HCT116 (cell line): ENCODE measurements at regions not wholly inside any gene's neighbourhood (a gene's known extent, or its start where the extent isn't known, plus 50 kb on each side); places are given as distances from the start of the nearest gene placed in this dataset.

Source experiments
- ATAC-seq: fragments of 200-7000 bp; cut with Tn5 transposase; 2 replicates; pipeline ENCODE4 v1.9.1; 2020; ENCODE audit warnings: mild to moderate bottlenecking, moderate library complexity
- BruUV-seq: library from RNA; stranded (reverse); fragments of 400-500 nt; replicated peaks from 2 replicates; lab custom pipeline; 2021; lab: Mats Ljungman, UMichigan
- CTCF ChIA-PET: fragments of 300-600 bp; sonication (Branson Sonifier 250); formaldehyde crosslinking; loops from one replicate; lab custom pipeline; 2021; ENCODE audit warnings: antibody characterized with exemption; lab: Charles Lee
- POLR2A ChIA-PET: fragments of 300-600, 350-600 bp; sonication (Branson Sonifier 250); formaldehyde crosslinking; loops from one replicate; lab custom pipeline; 2021; ENCODE audit warnings: antibody characterized with exemption; lab: Charles Lee
- RAD21 ChIA-PET, 2 experiments: fragments of 300-600 bp; sonication (Branson Sonifier 250); formaldehyde crosslinking; loops; one replicate each; lab custom pipeline; 2023; ENCODE audit warnings: low total read pairs in 2 of 2; ENCODE audit not compliant: uncharacterized antibody in 2 of 2, unreplicated experiment in 2 of 2, low non-redundant PET in 1 of 2; lab: Charles Lee
- DNase-seq: peaks from one replicate; pipeline ENCODE4 v3.0.0-alpha.2; 2010; ENCODE audit warnings: low read depth, low spot score
- H2AFZ ChIP-seq: fragments of 200-600 bp; shearing (Covaris generic), sonication (generic); 2 replicates; pipeline ENCODE4 v1.6.1; 2017; ENCODE audit warnings: low read depth, mixed run types, mixed read lengths, antibody characterized with exemption, low read length; ENCODE audit not compliant: poor library complexity, severe bottlenecking
- H3K27ac ChIP-seq: 2 replicates; pipeline ENCODE4 v1.5.1; 2012; ENCODE audit warnings: low read depth, low read length
- H3K27me3 ChIP-seq: fragments of 200-600 bp; sonication (generic); 2 replicates; pipeline ENCODE4 v1.6.1; 2016; ENCODE audit warnings: mixed run types, low read length, mixed read lengths; ENCODE audit not compliant: insufficient read depth
- H3K36me3 ChIP-seq, 2 experiments: fragments of 200-500 bp in 1 of 2; fragments of 200-600 bp in 1 of 2; sonication (Bioruptor generic) in 1 of 2; sonication (generic) in 1 of 2; 2 replicates each; pipeline versions ENCODE4 v1.5.1 to v1.6.1; 2014 to 2016; ENCODE audit warnings: low read length in 2 of 2, inconsistent platforms in 1 of 2, mixed read lengths in 1 of 2, mixed run types in 1 of 2; ENCODE audit not compliant: insufficient read depth in 2 of 2, control insufficient read depth in 1 of 2
- H3K4me1 ChIP-seq, 2 experiments: fragments of 200-600 bp in 1 of 2; sonication (generic) in 1 of 2; 2 replicates each; pipeline versions ENCODE4 v1.5.1 to v1.6.1; 2012 to 2017; ENCODE audit warnings: low read length in 2 of 2, inconsistent platforms in 1 of 2, mild to moderate bottlenecking in 1 of 2, mixed read lengths in 1 of 2, mixed run types in 1 of 2, moderate library complexity in 1 of 2; ENCODE audit not compliant: insufficient read depth in 2 of 2, control insufficient read depth in 1 of 2
- H3K4me2 ChIP-seq: fragments of 200-600 bp; sonication (generic); 2 replicates; pipeline ENCODE4 v1.6.1; 2017; ENCODE audit warnings: mixed run types, low read length, mixed read lengths
- H3K4me3 ChIP-seq, 2 experiments: fragments of 200-600 bp in 1 of 2; sonication (generic) in 1 of 2; replicated peaks in 1 of 2; 2 replicates each; pipeline ENCODE4 v1.5.1; 2011 to 2016; ENCODE audit warnings: low read length in 2 of 2, control low read depth in 1 of 2, low read depth in 1 of 2, mild to moderate bottlenecking in 1 of 2, mixed read lengths in 1 of 2, mixed run types in 1 of 2
- H3K79me2 ChIP-seq: fragments of 200-600 bp; sonication (generic); 2 replicates; pipeline ENCODE4 v1.6.1; 2017; ENCODE audit warnings: mild to moderate bottlenecking, mixed run types, low read length, moderate library complexity, mixed read lengths; ENCODE audit not compliant: insufficient read depth
- H3K9ac ChIP-seq: fragments of 200-600 bp; sonication (generic); 2 replicates; pipeline ENCODE4 v1.6.1; 2016; ENCODE audit warnings: low read length, mixed read lengths
- H3K9me2 ChIP-seq: fragments of 200-600 bp; sonication (generic), shearing (Covaris generic); 2 replicates; pipeline ENCODE4 v1.6.1; 2017; ENCODE audit warnings: mixed run types, mild to moderate bottlenecking, moderate library complexity; ENCODE audit not compliant: insufficient read depth
- H3K9me3 ChIP-seq, 2 experiments: fragments of 200-500 bp in 1 of 2; fragments of 200-600 bp in 1 of 2; sonication (Bioruptor generic) in 1 of 2; sonication (generic) in 1 of 2; 2 replicates each; pipeline ENCODE4 v1.6.1; 2014 to 2017; ENCODE audit warnings: low read length in 2 of 2, mixed read lengths in 2 of 2, inconsistent platforms in 1 of 2, low read depth in 1 of 2, mild to moderate bottlenecking in 1 of 2, mixed run types in 1 of 2, moderate library complexity in 1 of 2; ENCODE audit not compliant: control insufficient read depth in 1 of 2, insufficient read depth in 1 of 2
- H4K20me1 ChIP-seq: fragments of 200-600 bp; sonication (generic), shearing (Covaris generic); 2 replicates; pipeline ENCODE4 v1.6.1; 2017; ENCODE audit warnings: mixed run types, mild to moderate bottlenecking, moderate library complexity; ENCODE audit not compliant: insufficient read depth
- EGR1 ChIP-seq: IDR thresholded peaks from 2 replicates; pipeline ENCODE4 v1.6.1; 2012; ENCODE audit warnings: low read depth
- FOSL1 ChIP-seq: IDR thresholded peaks from 2 replicates; pipeline ENCODE4 v1.6.1; 2012; ENCODE audit warnings: low read depth
- SRF ChIP-seq: IDR thresholded peaks from 2 replicates; pipeline ENCODE4 v1.6.1; 2012; ENCODE audit warnings: low read depth
- YY1 ChIP-seq: IDR thresholded peaks from 2 replicates; pipeline ENCODE4 v1.6.1; 2011; ENCODE audit warnings: low read length, low read depth, moderate library complexity, mild to moderate bottlenecking; ENCODE audit not compliant: insufficient replicate concordance; ENCODE audit errors: extremely low read depth
- ZNF274 ChIP-seq: fragments of 200-500 bp; sonication (Bioruptor generic); IDR thresholded peaks from 2 replicates; pipeline ENCODE4 v1.6.1; 2014; ENCODE audit warnings: mild to moderate bottlenecking, low read depth, low read length, inconsistent platforms
- intact Hi-C: fragments of 100-400 bp; cut with micrococcal nuclease; formaldehyde crosslinking; loops from 2 replicates; pipeline ENCODE4 v1.10.0; 2022
- TF ChIP-seq, protein P1 (sequence below): IDR thresholded peaks from 2 replicates; pipeline ENCODE4 v1.6.1; 2012

DNA sequence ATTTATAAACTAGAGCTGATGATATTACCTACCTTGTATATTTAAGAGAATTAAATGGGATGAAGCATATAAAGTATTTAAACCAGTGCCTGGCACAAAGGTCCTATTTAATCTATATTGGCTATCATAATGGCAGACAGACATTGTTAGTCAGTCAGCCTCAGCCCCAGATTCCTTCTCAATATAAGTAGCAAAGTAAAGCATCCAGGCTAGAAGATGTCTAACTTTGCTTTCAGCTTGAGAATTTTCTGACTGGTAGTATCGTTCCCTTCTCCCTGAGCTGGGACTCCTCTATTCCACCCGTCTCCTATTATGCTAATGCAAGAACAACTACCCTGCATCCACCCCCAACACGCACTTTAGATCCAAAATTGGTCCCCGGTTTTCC is 215.7 kb upstream of the SIX2 start:
- no peaks in the 10 kb centered on the region for H4K20me1 ChIP-seq
- H3K79me2 ChIP-seq, result no peaks in the 10 kb centered on the region
- H3K4me2 ChIP-seq, result no peak overlapping the region
- H3K36me3 ChIP-seq, result no peaks in the 10 kb centered on the region
- no peak overlapping the region for H3K4me3 ChIP-seq
- POLR2A ChIA-PET, result no interaction called here
- TF ChIP-seq EGR1, result no peak
- TF ChIP-seq, protein P1, sequence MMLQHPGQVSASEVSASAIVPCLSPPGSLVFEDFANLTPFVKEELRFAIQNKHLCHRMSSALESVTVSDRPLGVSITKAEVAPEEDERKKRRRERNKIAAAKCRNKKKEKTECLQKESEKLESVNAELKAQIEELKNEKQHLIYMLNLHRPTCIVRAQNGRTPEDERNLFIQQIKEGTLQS, result no peak
- TF ChIP-seq ZNF274, result no peak
- no peak for TF ChIP-seq SRF
- TF ChIP-seq FOSL1, result no peak
- TF ChIP-seq, all 23 proteins: peak for 0
- no TSS peak for BruUV-seq
- Histone ChIP-seq H3K4me1 (no peaks in the 10 kb centered on the region), H3K9me3 (no peaks in the 10 kb centered on the region), H2AFZ (no peak overlapping the region), H3K9me2 (no peaks in the 10 kb centered on the region), H3K27me3 (0 out of 2 replicates have a peak, but pooled peaks cover 12% of the 10 kb centered on the region), H3K27ac (no peak overlapping the region), H3K9ac (no peak overlapping the region)
- DNase-seq, result no peak
- ChIA-PET CTCF (no interaction called here), RAD21 (no interaction called here)
- no peak for ATAC-seq
- intact Hi-C loops, result no loop called here

DNA sequence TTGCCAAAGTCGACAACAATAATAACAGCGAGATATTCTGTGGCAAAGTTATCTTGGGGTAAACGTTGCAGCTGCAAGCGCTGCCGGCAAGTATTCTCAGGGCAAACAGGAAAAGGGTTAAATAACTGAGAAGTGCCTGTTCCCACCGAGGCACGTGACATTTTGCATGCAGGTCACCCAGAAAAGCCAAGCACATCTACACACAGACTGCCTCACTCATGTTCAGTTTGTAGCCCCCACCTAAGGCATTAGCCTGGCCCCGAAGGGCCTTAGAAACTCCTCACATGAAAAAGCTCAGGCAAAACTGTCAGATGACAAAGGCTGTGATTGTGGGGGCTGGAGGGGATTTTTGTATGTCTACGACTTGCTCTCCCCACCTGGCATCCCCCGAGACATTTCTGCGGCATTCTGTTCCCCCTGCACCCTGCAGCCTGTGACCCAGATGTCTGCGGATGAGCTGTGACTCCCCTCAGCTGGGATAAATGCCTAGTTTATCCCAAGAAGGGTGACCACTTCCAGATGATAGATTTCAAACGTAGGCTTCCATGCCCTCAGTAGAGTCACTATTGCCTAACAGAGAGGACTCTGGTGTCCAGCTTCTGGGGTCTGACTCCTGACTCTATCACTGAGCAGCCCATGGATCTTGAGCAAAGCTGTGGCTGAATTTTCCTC is 215.2 kb upstream of the SIX2 start:
- Histone ChIP-seq H3K27ac (no peak overlapping the region), H3K4me3 (no peak overlapping the region), H2AFZ (no peak overlapping the region), H3K4me1 (no peaks in the 10 kb centered on the region), H3K9me3 (no peaks in the 10 kb centered on the region), H3K9ac (no peak overlapping the region), H3K4me2 (no peak overlapping the region), H3K79me2 (no peaks in the 10 kb centered on the region), H4K20me1 (no peaks in the 10 kb centered on the region), H3K9me2 (no peaks in the 10 kb centered on the region), H3K27me3 (0 out of 2 replicates have a peak, but pooled peaks cover 17% of the 10 kb centered on the region), H3K36me3 (no peaks in the 10 kb centered on the region)
- TF ChIP-seq YY1, result no peak
- no TSS peak for BruUV-seq
- intact Hi-C loops, result no loop called here
- ChIA-PET CTCF (no interaction called here), RAD21 (no interaction called here), POLR2A (no interaction called here)
- ATAC-seq, result no peak
- DNase-seq, result no peak
